Suprapubic skin (tissue), 4 donors: ENCODE measurements at regions not wholly inside any gene's neighbourhood (a gene's known extent, or its start where the extent isn't known, plus 50 kb on each side); places are given as distances from the start of the nearest gene placed in this dataset.

Source experiments
- POLR2A ChIP-seq, 2 donors: fragments of 450-650 bp; IDR thresholded peaks; one replicate each; pipeline ENCODE4 v1.6.1; 2017; ENCODE audit warnings: antibody characterized with exemption in 2 of 2, mild to moderate bottlenecking in 2 of 2, moderate library complexity in 2 of 2
- POLR2AphosphoS5 ChIP-seq, 3 donors: sonication (generic); formaldehyde crosslinking; IDR thresholded peaks; one replicate each; pipeline ENCODE4 v1.6.1; 2017; ENCODE audit warnings: antibody characterized with exemption in 3 of 3
- TF ChIP-seq, protein P1 (sequence below), 2 donors: fragments of 200-600 bp in 1 of 2; fragments of 450-650 bp in 1 of 2; sonication (generic) in 1 of 2; IDR thresholded peaks; one replicate each; pipeline ENCODE4 v1.5.1; 2016 to 2019; ENCODE audit warnings: antibody characterized with exemption in 2 of 2, mild to moderate bottlenecking in 1 of 2, moderate library complexity in 1 of 2

DNA sequence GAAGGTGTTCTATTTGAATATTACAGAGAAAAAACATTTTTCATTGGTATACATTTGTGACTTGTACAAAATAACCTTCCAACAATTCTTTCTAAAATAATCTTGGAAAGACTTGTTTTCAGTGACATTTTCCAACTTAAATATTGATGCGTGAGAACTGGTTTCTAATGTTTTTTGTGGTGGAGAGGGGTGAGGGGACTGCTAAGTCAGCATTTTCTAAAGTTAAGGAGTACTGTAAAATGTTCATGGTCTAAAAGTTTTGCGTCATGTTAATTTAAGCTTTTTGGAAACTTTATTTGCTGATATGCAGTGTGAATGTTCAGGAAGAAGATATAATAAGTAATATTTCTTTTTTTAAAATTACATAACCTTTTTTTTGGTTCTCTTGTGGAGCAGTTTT lies 229.3 kb downstream of the MAGEB5 start:
- TF ChIP-seq, protein P1, sequence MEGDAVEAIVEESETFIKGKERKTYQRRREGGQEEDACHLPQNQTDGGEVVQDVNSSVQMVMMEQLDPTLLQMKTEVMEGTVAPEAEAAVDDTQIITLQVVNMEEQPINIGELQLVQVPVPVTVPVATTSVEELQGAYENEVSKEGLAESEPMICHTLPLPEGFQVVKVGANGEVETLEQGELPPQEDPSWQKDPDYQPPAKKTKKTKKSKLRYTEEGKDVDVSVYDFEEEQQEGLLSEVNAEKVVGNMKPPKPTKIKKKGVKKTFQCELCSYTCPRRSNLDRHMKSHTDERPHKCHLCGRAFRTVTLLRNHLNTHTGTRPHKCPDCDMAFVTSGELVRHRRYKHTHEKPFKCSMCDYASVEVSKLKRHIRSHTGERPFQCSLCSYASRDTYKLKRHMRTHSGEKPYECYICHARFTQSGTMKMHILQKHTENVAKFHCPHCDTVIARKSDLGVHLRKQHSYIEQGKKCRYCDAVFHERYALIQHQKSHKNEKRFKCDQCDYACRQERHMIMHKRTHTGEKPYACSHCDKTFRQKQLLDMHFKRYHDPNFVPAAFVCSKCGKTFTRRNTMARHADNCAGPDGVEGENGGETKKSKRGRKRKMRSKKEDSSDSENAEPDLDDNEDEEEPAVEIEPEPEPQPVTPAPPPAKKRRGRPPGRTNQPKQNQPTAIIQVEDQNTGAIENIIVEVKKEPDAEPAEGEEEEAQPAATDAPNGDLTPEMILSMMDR (IDR thresholded peaks at IDR 0.05): no peak
- TF ChIP-seq POLR2A (IDR thresholded peaks at IDR 0.05) (no peak), POLR2AphosphoS5 (IDR thresholded peaks at IDR 0.05) (no peak)
